ENCODE measurements at regions not wholly inside any gene's neighbourhood (a gene's known extent, or its start where the extent isn't known, plus 50 kb on each side); places are given as distances from the start of the nearest gene placed in this dataset.

- Histone ChIP-seq H2BK120ac (ENCODE audit: low read depth, low read length) (no peak overlapping the region), H3K18ac (ENCODE audit: low read length) (no peak overlapping the region), H2BK5ac (ENCODE audit: low read length) (no peak overlapping the region), H3K14ac (ENCODE audit: low read length) (no peak overlapping the region), H3K4me2 (ENCODE audit: insufficient read depth, low read length, poor library complexity, severe bottlenecking) (no peak overlapping the region), H4K8ac (ENCODE audit: low read depth, low read length) (no peak overlapping the region), H3K27ac (replicated peaks; ENCODE audit: low read length) (no peak overlapping the region), H3K4me1 (ENCODE audit: control insufficient read depth in 2 of 2, insufficient read depth in 1 of 2, low read depth in 1 of 2, low read length in 2 of 2) (peaks cover 0 to 14% of the 10 kb centered on the region in 2 donors), H3K4ac (ENCODE audit: low read length) (no peak overlapping the region), H3K4me3 (ENCODE audit: low read length in 2 of 2) (no peak overlapping the region), H2BK15ac (ENCODE audit: low read length) (peak overlapping the region; percentile 87), H4K91ac (ENCODE audit: low read depth, low read length, poor library complexity) (no peak overlapping the region), H3K9ac (ENCODE audit: low read depth, low read length, poor library complexity) (no peak overlapping the region), H3K23ac (ENCODE audit: low read depth, low read length, poor library complexity) (no peak overlapping the region), H3K27me3 (ENCODE audit: control insufficient read depth in 3 of 3, insufficient read depth in 3 of 3, low read depth in 1 of 3, low read length in 3 of 3) (peaks cover 0 to 2% (median 0%) of the 10 kb centered on the region in 3 experiments), H2AFZ (ENCODE audit: low read length) (no peak overlapping the region), H2AK5ac (ENCODE audit: low read depth, low read length) (no peak overlapping the region), H3K9me3 (replicated peaks in 1 of 2; ENCODE audit: control insufficient read depth in 2 of 2, insufficient read depth in 1 of 2, low read depth in 1 of 2, low read length in 2 of 2) (peaks cover 0 to 2% of the 10 kb centered on the region in 2 donors), H3K79me1 (ENCODE audit: low read depth, low read length) (no peaks in the 10 kb centered on the region), H2BK12ac (ENCODE audit: low read length) (no peak overlapping the region), H3K36me3 (replicated peaks in 1 of 2; ENCODE audit: control insufficient read depth in 2 of 2, insufficient read depth in 2 of 2, low read length in 2 of 2) (no peaks in the 10 kb centered on the region)
- WGBS, 2 donors (ENCODE audit: extremely low coverage in 2 of 2, insufficient read length in 2 of 2, insufficient replicate concordance in 1 of 2) = no CpG with 5 or more reads among the region's 9 CpGs
- DNase-seq (ENCODE audit: low spot score) = no peak
These were observed 115.0 kb downstream of the SHANK2 start for GRCh38 chr11:71137376-71137775.

DNA sequence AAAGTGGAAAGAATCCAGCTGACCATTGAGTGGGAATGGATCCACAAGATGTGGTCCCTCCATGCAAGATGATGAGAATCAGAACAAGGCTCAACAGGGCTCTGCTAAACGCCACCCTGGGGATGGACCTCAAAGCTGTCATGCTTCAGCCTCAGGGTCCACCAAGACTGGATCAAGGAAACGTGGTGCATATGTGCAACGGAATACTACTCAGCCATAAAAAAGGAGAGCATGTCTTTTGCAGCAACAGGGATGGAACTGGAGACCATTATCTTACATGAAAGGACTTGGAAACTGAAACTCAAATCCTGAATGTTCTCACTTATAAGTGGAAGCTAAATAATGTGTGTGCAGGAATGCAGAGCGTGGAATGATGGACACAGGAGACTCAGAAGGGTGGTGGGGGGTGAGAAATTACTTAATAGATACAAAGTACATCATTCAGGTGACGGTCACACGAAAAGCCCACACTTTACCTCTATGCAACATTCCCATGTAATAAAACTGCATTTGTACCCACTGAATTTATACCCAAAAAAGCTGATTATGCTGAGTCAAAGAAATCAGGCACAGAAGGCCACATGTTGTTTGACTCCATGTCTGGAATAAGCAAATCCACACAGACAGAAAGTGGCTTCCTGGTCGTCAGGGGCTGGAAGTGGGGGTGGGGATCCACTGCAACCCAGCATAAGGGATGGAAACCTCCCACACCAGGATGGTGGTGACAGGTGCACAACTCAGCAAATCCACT, 116.1 kb downstream of the SHANK2 start:
- Histone ChIP-seq H4K8ac (ENCODE audit: low read depth, low read length) (no peak overlapping the region), H3K14ac (ENCODE audit: low read length) (no peak overlapping the region), H3K4ac (ENCODE audit: low read length) (no peak overlapping the region), H3K27ac (replicated peaks; ENCODE audit: low read length) (no peak overlapping the region), H3K79me1 (ENCODE audit: low read depth, low read length) (no peaks in the 10 kb centered on the region), H3K4me1 (ENCODE audit: control insufficient read depth in 2 of 2, insufficient read depth in 1 of 2, low read depth in 1 of 2, low read length in 2 of 2) (peaks cover 0 to 22% of the 10 kb centered on the region in 2 donors), H3K27me3 (ENCODE audit: control insufficient read depth in 3 of 3, insufficient read depth in 3 of 3, low read depth in 1 of 3, low read length in 3 of 3) (peaks cover 0 to 5% (median 0%) of the 10 kb centered on the region in 3 experiments), H3K9me3 (replicated peaks in 1 of 2; ENCODE audit: control insufficient read depth in 2 of 2, insufficient read depth in 1 of 2, low read depth in 1 of 2, low read length in 2 of 2) (peaks cover 0 to 2% of the 10 kb centered on the region in 2 donors), H3K9ac (ENCODE audit: low read depth, low read length, poor library complexity) (no peak overlapping the region), H3K4me3 (ENCODE audit: low read length in 2 of 2) (no peak overlapping the region), H2BK15ac (ENCODE audit: low read length) (no peak overlapping the region), H3K4me2 (ENCODE audit: insufficient read depth, low read length, poor library complexity, severe bottlenecking) (no peak overlapping the region), H2AFZ (ENCODE audit: low read length) (no peak overlapping the region), H2AK5ac (ENCODE audit: low read depth, low read length) (no peak overlapping the region), H3K36me3 (replicated peaks in 1 of 2; ENCODE audit: control insufficient read depth in 2 of 2, insufficient read depth in 2 of 2, low read length in 2 of 2) (no peaks in the 10 kb centered on the region), H2BK120ac (ENCODE audit: low read depth, low read length) (no peak overlapping the region), H4K91ac (ENCODE audit: low read depth, low read length, poor library complexity) (no peak overlapping the region), H3K18ac (ENCODE audit: low read length) (no peak overlapping the region), H3K23ac (ENCODE audit: low read depth, low read length, poor library complexity) (no peak overlapping the region), H2BK12ac (ENCODE audit: low read length) (no peak overlapping the region), H2BK5ac (ENCODE audit: low read length) (no peak overlapping the region)
- DNase-seq (ENCODE audit: low spot score) = no peak
- WGBS, 2 donors (ENCODE audit: extremely low coverage in 2 of 2, insufficient read length in 2 of 2, insufficient replicate concordance in 1 of 2) = no CpG with 5 or more reads among the region's 7 CpGs

- H3K18ac ChIP-seq (ENCODE audit: low read length) = no peak overlapping the region
- no peak overlapping the region for H3K27ac ChIP-seq (replicated peaks; ENCODE audit: low read length)
- no peak overlapping the region for H4K8ac ChIP-seq (ENCODE audit: low read depth, low read length)
- H2AFZ ChIP-seq (ENCODE audit: low read length) = no peak overlapping the region
- H3K14ac ChIP-seq (ENCODE audit: low read length) = no peak overlapping the region
- peaks cover 0 to 2% of the 10 kb centered on the region in 2 donors for H3K9me3 ChIP-seq (replicated peaks in 1 of 2; ENCODE audit: control insufficient read depth in 2 of 2, insufficient read depth in 1 of 2, low read depth in 1 of 2, low read length in 2 of 2)
- H3K79me1 ChIP-seq (ENCODE audit: low read depth, low read length) = no peaks in the 10 kb centered on the region
- no peaks in the 10 kb centered on the region for H3K36me3 ChIP-seq (replicated peaks in 1 of 2; ENCODE audit: control insufficient read depth in 2 of 2, insufficient read depth in 2 of 2, low read length in 2 of 2)
- no peak for DNase-seq (ENCODE audit: low spot score)
- H2AK5ac ChIP-seq (ENCODE audit: low read depth, low read length) = no peak overlapping the region
- H2BK120ac ChIP-seq (ENCODE audit: low read depth, low read length) = no peak overlapping the region
- H3K4me1 ChIP-seq (ENCODE audit: control insufficient read depth in 2 of 2, insufficient read depth in 1 of 2, low read depth in 1 of 2, low read length in 2 of 2) = peaks cover 0 to 21% of the 10 kb centered on the region in 2 donors
- no peak overlapping the region for H3K9ac ChIP-seq (ENCODE audit: low read depth, low read length, poor library complexity)
- H4K91ac ChIP-seq (ENCODE audit: low read depth, low read length, poor library complexity) = no peak overlapping the region
- H2BK15ac ChIP-seq (ENCODE audit: low read length) = peak overlapping the region; percentile 20
- H3K23ac ChIP-seq (ENCODE audit: low read depth, low read length, poor library complexity) = no peak overlapping the region
- no peak overlapping the region for H3K4me2 ChIP-seq (ENCODE audit: insufficient read depth, low read length, poor library complexity, severe bottlenecking)
- no CpG with 5 or more reads among the region's 6 CpGs for WGBS, 2 donors (ENCODE audit: extremely low coverage in 2 of 2, insufficient read length in 2 of 2, insufficient replicate concordance in 1 of 2)
- peaks cover 0 to 7% (median 0%) of the 10 kb centered on the region in 3 experiments for H3K27me3 ChIP-seq (ENCODE audit: control insufficient read depth in 3 of 3, insufficient read depth in 3 of 3, low read depth in 1 of 3, low read length in 3 of 3)
- no peak overlapping the region for H3K4me3 ChIP-seq (ENCODE audit: low read length in 2 of 2)
- no peak overlapping the region for H2BK12ac ChIP-seq (ENCODE audit: low read length)
- H3K4ac ChIP-seq (ENCODE audit: low read length) = no peak overlapping the region
- no peak overlapping the region for H2BK5ac ChIP-seq (ENCODE audit: low read length)
These were observed 117.3 kb downstream of the SHANK2 start for GRCh38 chr11:71135112-71135511.

GRCh38 chr11:71133946-71134345, 118.4 kb downstream of the SHANK2 start:
- no peak overlapping the region for H3K27ac ChIP-seq (replicated peaks; ENCODE audit: low read length)
- no peak overlapping the region for H3K23ac ChIP-seq (ENCODE audit: low read depth, low read length, poor library complexity)
- H3K4me3 ChIP-seq (ENCODE audit: low read length in 2 of 2) = no peak overlapping the region
- H2BK120ac ChIP-seq (ENCODE audit: low read depth, low read length) = no peak overlapping the region
- no peak overlapping the region for H2AFZ ChIP-seq (ENCODE audit: low read length)
- no peak overlapping the region for H3K14ac ChIP-seq (ENCODE audit: low read length)
- DNase-seq (ENCODE audit: low spot score) = no peak
- no peak overlapping the region for H2BK12ac ChIP-seq (ENCODE audit: low read length)
- no peak overlapping the region for H3K4ac ChIP-seq (ENCODE audit: low read length)
- no peak overlapping the region for H4K8ac ChIP-seq (ENCODE audit: low read depth, low read length)
- no peaks in the 10 kb centered on the region for H3K36me3 ChIP-seq (replicated peaks in 1 of 2; ENCODE audit: control insufficient read depth in 2 of 2, insufficient read depth in 2 of 2, low read length in 2 of 2)
- H3K4me2 ChIP-seq (ENCODE audit: insufficient read depth, low read length, poor library complexity, severe bottlenecking) = no peak overlapping the region
- H3K4me1 ChIP-seq (ENCODE audit: control insufficient read depth in 2 of 2, insufficient read depth in 1 of 2, low read depth in 1 of 2, low read length in 2 of 2) = peaks cover 0 to 17% of the 10 kb centered on the region in 2 donors
- H3K18ac ChIP-seq (ENCODE audit: low read length) = peak overlapping the region; percentile 90
- no peak overlapping the region for H2BK5ac ChIP-seq (ENCODE audit: low read length)
- peak overlapping the region; percentile 54 for H2BK15ac ChIP-seq (ENCODE audit: low read length)
- no peaks in the 10 kb centered on the region for H3K79me1 ChIP-seq (ENCODE audit: low read depth, low read length)
- H2AK5ac ChIP-seq (ENCODE audit: low read depth, low read length) = no peak overlapping the region
- H3K27me3 ChIP-seq (ENCODE audit: control insufficient read depth in 3 of 3, insufficient read depth in 3 of 3, low read depth in 1 of 3, low read length in 3 of 3) = peaks cover 0 to 8% (median 0%) of the 10 kb centered on the region in 3 experiments
- no peak overlapping the region for H3K9ac ChIP-seq (ENCODE audit: low read depth, low read length, poor library complexity)
- H4K91ac ChIP-seq (ENCODE audit: low read depth, low read length, poor library complexity) = no peak overlapping the region
- peaks cover 0 to 2% of the 10 kb centered on the region in 2 donors for H3K9me3 ChIP-seq (replicated peaks in 1 of 2; ENCODE audit: control insufficient read depth in 2 of 2, insufficient read depth in 1 of 2, low read depth in 1 of 2, low read length in 2 of 2)
- no CpG with 5 or more reads among the region's 9 CpGs for WGBS, 2 donors (ENCODE audit: extremely low coverage in 2 of 2, insufficient read length in 2 of 2, insufficient replicate concordance in 1 of 2)

Data from neuronal stem cell (in vitro differentiated cells).